Activated CD4-positive, alpha-beta T cell treated with anti-CD3 and anti-CD28 coated beads, Interleukin-2, Interleukin-6, amounts not matched to agents 100 ng/mL and 50 ng/mL, durations not matched to agents 16 hours and 8 hours (primary cell): ENCODE measurements at regions not wholly inside any gene's neighbourhood (a gene's known extent, or its start where the extent isn't known, plus 50 kb on each side); places are given as distances from the start of the nearest gene placed in this dataset.
"Not testable (repeated sequence)": the region's sequence is repeated elsewhere in the genome, so short reads cannot be mapped to it uniquely, and the experiment has no call there.

Source experiments
- DNase-seq: peaks from one replicate; pipeline ENCODE4 v3.0.0-alpha.2; 2020

DNA sequence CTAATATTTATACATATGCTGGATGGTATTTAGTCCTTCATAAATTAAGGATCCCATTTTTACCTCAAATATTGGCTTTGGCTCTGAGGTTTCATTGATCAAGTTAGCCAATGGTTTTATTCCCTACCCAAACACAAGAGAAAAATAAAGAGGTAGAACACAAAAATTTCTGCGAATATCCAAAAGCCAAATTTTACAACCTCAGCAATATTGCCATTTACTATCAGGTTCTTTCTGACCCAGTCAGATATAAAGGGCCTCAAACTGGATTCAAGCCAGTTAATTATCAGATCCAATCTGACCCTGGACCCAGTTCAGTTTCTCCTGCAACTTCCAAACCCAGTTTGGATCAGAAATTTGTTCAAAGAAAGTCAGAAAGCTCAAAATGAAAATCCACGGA lies 998.1 kb downstream of the SI start:
- no peak for DNase-seq

DNA sequence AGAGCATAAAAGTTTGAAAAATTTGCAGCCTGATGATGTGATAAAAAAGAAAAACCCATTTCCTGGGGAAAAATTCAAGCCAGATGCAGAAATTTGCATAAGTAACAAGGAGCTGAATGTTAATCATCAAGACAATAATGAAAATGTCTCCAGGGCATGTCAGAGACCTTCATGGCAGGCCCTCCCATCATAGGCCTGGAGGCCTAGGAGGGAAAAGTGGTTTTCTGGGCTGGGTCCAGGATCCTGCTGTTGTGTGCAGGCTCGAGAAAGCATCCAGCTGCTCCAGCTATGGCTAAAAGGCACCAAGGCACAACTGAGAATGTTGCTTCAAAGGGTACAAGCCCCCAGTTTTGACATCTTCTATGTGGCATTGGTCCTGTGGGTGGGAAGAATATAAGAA lies 1014.0 kb downstream of the SI start:
- no peak for DNase-seq

DNA sequence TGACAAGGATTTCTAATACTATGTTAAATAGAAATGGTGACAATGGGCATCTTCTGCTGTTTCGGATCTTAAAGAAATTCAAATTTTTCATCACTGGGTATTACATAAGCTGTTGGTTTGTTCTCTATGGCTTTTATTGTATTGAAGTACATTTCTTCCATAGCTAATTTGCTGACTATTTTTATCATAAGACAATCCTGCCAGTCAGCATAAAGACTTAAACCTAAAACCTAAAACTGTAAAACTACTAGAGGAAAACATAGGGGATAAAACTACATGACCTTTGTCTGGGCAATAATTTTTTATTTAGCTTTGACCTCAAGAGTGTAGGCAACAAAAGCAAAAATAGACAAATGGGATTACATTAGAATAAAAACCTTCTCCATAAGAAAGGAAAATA lies 1017.4 kb downstream of the SI start:
- no peak for DNase-seq

DNA sequence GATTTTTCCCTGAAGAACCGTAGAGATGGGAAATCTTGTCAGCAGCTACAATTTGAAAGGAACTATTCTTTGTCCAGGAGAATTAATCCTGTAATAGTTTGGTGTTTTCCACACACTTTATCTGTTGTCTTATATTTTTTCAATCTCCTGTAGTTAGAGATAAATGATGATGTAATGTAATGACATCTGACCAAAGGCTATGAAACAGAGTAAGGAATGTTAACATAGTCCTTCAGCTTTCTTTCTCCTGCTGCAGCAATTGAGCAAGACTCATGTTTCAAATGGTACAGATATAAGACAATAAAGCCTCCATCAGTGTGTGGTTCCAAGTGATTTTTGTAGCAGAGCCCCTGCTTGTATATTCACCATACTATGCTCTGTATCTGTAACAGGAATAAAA lies 1028.4 kb downstream of the SI start:
- DNase-seq, result no peak

DNA sequence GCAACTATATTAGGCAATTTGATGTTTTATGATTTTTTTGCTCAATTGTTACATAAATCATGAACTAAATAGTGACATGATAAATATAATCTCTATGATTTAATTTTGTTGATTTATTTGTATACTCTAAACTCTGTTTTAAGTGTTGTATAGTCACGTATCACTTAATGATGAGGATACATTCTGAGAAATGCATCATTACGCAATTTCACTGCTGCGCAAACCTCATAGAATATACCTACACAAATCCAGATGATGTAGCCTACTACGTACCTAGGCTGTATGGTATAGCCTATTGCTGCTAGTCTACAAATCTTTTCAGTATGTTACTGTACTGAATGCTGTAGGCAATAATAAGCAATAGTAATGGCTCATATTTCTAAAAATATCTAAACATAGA lies 1029.8 kb downstream of the SI start:
- DNase-seq, result no peak

DNA sequence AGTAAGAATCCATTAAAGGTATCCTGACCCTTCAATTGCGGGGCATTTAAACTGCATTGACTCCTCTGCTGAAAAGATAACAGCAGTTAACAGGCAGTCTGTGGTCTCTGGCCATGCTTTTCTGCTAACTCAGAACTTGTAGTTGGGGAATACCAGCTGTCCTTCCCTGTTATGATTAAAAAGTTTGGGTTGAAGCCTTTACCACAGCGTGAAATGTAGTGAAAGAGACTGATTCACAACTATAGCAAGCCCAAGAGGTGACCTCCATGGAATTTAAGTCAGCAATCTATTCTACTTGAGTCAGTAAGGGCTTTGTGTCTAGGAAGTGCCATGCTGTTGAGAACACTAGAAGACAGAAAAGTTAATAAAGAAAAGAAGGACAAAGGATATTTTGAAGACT lies 1037.3 kb downstream of the SI start:
- DNase-seq, result no peak

DNA sequence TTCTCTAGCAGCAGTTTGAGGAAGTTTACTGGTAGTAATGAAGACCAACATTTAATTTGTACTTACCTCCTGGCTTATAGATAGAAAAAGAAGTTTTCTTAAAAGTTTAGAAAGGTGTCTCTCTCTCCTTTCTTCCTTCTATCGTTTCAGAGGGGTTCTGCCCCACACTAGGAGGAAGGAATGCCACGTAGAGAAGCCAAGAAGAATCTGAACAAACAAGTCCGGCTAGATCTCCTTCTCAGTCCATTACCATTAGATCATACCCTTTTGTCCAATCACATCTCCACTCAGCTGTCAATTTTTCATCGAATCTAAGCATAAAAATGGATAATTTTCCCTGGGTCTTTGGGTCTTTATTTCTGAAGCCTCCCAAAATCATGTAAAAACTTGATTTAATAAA lies 1048.1 kb downstream of the SI start:
- DNase-seq, result no peak

DNA sequence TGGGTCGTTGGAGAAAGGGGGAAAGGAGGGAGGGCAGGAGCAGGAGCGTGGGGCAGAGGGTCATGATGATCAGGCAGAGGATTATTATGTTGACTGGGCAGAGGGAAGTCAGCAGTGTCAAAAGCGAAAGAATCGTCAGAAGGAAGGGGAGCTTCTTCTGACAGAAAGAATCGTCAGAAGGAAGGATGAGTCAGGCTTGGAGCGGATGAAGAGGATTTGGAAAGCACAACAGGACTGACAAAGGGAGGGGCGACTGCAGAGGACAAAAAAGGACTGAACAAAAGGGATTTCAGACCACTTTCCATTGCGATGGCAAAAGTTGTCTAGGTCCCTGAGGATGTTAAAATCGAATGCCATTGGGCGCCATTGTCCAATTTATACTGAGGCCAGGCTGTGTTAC lies 1053.5 kb downstream of the SI start:
- DNase-seq, result no peak

DNA sequence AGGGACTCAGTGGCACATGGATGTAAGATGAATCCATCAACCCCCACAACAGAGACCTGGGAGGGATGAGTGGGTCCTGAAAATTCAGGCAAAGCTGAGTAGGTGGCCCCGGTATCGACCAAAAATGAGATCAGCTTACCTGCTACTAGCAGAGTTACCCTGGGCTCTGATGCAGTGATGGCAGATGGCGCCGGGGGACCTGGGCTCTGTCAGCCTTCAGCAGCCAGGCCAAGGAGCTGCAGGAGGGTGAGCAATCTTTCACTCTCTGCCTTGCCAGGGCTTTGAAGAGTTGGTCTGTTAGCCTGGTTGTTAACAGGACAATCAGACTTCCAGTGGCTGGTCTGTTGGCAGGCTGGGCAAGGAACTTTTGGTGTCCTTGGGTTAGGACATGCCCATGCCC lies 1054.8 kb downstream of the SI start:
- no peak for DNase-seq

DNA sequence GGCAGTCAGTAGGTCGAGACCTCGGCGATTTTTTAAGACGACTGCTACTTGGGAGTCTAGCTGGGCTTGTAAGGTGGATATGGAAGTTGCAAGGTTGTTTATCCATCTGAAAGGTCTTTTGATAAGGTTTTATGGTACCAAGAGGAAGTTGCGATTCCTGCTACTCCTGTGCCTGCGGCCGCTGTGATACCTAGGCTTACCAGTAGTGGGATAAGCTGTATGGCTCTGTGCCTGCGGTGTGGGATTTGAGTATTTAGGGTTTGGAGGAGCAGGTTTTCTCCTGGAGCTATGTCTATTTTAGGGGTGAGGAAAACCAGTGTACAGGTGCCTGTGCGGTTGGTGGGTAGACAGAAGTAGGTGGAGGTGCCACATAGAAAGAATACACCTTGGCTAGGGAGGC lies 1059.8 kb downstream of the SI start:
- DNase-seq, result no peak

DNA sequence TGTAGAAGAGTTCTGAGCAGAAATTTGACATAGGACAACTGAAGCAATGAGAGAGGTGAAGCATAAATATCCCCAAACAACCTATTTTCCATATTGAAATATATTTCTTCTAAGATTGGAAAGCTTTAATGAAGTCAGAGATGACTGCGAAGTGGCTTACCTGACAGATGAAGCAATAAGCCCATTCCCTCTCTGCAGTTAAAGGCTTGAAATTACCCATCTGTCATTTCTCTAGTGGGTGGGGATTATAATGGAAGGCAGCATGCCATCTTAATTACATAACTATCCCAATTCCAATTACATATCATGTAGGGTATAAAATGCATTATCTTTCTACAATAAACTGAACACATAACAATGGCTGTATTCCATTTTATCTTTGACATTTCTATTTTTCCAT lies 1070.5 kb downstream of the SI start:
- DNase-seq, result no peak

DNA sequence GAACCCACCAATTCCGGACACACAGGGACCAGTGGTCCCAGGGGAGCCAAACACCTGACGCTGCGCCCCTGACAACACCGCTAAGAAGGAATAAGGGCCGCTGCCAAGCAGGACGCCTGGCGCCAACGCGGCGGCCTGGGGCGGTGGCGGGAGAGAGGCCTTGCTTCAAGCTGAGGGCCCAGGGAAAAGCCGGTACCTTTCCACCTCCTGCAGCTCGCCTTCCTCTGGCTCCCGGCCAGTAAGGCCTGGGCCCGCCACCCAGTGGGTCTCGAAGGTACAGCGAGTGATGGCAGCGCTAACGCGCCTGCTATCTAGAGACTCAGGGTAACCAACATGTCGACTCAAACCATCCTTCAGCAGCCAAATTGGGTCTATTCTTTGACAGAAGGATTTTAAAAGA lies 1074.1 kb downstream of the SI start:
- no peak for DNase-seq

DNA sequence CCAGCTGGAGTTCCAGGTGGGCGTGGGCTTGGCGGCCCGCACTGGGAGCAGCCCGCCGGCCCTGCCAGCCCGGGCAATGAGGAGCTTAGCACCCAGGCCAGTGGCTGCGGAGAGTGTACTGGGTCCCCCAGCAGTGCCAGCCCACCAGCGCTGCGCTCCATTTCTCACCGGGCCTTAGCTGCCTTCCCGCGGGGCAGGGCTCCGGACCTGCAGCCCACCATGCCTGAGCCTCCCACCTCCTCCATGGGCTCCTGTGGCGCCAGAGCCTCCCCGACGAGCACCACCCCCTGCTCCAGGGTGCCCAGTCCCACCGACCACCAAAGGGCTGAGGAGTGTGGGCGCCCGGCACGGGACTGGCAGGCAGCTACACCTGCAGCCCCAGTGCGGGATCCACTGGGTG lies 1075.3 kb downstream of the SI start:
- DNase-seq, result not testable (repeated sequence)

DNA sequence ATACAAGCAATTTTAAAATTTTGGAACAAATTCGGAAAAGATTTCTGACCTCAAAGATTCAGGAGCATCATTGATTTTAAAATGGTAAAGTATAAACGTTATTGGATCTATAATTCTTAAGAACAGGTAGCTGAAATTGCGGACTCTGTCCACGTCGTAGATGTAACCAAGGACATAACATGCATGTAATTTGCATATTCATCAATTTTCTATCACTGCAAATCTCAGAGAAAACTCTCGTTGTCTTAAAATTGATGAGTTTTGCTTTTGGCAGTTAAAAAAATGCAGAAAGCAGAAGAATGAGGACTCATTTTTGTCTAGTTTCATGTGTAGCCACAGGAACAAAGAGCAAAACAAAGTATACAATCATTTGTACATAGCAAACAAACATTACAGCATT lies 1094.4 kb downstream of the SI start:
- no peak for DNase-seq

DNA sequence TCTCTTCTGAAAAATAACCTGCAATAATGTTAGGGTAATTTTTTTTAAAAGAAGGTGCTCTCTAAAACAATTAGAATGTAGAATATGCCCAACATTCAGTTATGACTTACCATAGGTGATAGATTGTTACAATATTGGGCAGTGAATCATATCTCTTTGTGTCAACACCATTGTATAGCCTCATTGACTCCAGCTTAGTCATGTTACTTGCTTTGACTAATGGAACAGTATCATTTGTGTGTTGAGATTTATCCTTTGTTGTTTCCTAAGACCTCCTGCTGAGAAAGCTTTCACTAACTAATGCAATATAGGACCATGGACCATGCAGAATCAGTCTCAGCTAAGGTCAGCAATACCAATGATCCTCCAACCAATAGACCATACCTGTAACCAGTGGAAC lies 1106.4 kb downstream of the SI start:
- no peak for DNase-seq

DNA sequence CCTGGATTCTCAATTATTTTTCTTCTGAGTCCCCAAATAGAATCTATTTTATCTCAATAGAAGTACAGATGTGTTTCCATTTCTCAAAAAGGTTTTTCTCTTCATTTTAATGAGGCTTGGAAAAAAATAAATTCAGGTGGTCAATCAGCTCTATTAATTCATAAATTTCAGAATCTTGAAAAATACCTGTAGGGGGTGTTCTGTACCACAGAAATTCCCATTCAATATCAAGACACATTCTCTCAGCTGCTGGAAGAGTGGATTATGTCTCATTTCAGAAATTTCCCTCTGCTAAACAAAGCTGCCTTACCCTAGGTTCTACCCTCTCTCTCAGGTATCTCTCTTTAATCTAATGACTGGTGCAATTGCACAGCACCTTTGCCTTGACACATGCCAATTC lies 1121.2 kb downstream of the SI start:
- no peak for DNase-seq

DNA sequence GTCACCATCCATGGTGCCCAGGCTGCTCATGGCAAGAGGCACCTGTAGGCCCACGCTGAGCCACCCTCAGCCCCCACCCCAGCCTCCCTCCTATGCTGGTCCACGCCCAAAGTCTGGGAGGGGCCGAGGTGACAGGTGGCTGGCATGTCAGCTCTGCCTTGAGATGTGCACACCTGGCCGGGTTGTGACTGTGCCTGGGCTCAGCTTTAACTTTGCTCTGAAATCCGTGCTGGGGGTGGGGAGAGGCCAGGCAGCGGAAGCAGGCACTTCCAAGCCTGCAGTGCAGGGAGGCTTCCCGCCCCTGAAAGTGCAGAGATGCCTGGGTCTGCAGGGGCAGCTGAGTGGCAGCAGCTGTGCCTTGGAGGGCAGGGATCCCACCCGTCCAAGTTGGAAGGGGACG lies 1124.8 kb downstream of the SI start:
- no peak for DNase-seq

DNA sequence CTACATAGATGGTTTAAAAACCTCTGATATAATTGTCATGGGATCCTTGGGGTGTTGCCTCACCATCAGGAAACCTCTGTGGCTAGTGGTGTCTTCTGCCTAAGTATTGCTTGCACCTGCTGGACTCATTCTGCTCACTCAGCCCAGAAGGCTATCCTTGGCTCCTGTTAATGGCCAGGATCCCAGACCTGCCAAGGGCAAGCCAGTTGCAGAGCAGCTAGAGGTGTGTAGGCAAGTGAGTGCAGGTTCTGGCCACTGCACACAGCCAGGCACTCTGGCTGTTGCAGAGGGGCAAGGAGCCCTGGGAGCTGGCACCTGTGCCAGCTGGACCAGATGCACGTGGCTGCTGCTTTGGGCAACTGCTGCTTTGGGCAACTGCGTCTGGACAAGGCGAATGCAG lies 1125.8 kb downstream of the SI start:
- DNase-seq, result no peak

DNA sequence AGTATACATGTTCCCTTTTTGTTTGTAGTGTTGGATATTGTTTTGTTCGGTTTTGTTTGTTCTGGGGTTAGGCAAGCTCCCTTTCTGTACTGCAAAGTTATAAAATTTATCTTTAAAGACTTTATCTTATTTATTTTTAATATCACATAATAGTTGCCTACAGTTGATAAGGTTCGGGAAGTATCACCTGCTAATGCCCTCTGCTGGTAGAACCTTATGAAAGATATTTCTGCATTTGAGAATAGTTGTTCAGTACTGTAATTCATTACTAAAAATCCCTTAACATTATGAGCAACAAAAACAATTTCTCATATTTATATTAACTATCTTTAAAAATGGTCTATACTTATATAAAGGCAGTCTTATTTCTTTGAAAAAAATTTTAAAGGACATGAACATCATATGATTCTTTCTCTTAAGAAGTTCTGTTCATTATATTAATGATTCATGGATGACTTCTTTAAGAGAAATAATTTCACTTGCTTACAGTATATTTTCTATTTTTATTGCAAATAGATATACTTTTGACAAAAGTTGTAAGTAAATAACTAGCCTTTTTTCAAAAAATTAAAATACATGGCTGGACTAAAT lies 1126.8 kb downstream of the SI start:
- DNase-seq, result no peak

DNA sequence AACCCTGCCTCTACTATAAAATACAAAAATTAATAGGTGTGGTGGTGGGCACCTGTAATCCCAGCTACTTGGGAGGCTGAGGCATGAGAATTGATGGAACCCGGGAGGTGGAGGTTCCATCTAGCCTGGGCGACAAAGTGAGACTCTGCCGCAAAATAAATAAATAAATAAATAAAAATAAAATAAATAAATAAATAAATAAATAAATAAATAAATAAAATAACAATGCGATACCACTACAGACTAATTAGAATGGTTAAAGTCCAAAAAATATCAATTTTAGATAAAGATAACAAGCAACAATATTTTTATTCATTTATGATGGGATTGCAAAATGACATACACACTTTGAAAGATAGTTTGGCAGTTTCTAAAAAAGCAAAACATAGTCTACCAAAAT lies 1131.5 kb downstream of the SI start:
- no peak for DNase-seq

DNA sequence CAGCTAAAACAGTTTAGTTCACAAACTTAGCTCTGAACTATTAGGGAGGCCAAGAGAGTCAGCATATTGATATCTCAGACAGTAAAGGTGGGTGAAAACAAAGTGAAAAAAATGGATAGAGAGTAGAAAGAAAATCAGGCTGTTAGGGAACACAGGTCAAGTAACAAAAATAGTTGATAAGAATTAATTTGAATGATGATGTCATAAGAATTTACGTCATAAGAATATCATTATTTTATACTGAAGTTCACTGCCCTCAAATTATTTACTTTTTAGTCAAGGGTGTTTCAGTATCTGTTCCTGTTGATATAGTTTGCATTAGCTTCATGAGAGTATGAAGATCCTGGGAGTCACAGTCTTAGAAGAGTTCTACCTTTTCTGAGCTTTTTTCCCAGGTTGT lies 1134.6 kb downstream of the SI start:
- no peak for DNase-seq

DNA sequence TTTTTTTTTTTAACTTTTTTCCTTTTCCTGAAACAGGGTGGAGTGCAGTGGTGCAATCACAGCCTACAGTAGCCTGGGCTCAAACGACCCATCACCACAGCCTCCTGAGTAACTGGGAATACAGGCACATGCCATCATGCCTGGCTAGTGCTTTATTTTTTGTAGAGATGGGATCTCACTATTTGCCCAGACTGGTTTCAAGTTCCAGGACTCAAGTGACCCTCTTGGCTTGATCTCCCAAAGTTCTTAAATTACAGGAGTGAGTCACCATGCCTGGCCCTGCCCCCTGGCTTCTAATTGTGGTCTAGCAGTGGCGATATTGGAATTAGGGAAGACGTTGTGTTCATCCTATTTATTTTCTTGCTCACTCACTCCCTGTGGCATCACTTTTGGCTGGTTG lies 1138.4 kb downstream of the SI start:
- DNase-seq, result no peak

DNA sequence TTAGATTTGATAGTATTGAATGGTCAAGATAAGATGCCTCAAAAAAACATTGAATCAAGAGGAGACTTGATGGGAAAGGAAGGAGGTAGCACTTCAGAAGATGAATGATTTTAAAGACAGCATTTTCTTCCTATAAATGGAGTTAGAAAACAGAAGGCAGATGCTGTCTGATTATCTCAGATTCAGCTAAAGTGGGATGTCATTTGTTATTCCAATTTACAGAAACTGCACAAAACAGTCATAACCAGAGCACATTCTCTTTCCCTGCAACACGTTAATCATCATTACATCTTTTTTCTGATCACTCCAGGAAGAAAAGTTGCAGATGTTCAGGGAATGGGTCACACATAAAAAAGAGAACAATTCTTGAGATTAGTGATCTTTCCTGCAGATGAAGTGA lies 1141.8 kb downstream of the SI start:
- no peak for DNase-seq

DNA sequence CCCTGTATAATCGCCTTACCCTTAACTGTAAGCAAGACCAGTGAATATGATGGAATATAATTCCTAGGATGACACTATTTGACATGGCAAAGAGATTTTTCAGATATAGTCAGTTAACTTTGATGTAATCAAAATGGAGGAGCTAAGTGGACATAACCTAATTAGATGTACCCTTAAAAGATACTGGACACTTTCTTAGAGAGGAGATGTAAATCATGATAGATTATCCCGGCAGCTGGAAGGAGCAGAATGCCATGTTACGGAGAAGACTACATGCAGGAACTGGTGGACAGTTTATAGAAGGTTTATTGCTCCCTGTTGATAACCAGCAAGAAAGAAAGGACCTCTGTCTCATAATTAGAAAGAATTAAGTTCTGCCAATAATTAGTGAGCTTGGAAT lies 1142.9 kb downstream of the SI start:
- DNase-seq, result no peak

DNA sequence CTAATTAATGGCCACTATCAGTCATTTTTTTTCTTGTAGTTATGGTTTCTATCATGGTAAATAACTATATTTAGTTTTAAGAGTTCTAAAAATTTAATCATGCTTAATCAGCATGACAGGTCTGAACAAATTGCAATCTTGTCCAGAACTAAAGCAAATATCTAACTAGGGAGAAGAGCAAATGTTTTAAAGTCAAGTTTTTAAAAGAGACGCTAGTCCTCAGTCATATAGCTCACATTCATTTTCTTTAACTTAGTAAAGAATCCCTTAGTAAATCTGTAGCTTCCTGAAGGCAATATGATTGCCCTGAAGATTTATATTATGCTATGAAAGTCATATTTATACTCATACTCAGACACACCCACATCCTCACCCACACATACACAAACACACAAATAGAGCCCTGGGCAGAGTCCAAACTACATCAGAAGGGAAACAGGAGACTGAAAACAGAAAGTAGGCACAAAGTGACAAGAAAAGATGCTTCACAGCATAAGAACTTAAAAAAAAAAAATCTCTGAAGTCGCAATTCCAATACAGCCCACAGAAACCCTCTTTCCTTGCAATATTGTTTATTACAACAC lies 1149.1 kb downstream of the SI start:
- DNase-seq, result no peak

DNA sequence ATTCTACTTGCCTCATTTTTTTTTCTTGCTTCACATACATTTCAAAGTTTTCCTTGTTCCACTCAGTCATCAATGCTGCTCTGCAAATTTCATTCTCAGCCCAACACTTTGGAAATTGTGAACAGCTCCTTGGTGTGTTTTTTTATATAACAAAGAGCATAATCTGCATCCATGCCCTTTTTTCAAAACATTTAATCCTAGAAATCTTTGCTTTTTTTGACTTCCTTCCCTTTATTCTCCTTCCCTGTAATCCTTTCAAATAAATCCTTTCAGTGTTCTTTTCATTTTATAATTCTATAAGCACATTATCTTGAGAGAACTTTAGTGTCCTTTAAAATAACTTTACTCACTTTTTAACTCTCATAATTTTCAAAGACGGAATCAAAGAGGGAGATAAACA lies 1150.8 kb downstream of the SI start:
- no peak for DNase-seq
